22Rv1 (cell line): ENCODE measurements at regions not wholly inside any gene's neighbourhood (a gene's known extent, or its start where the extent isn't known, plus 50 kb on each side); places are given as distances from the start of the nearest gene placed in this dataset.

Source experiments
- CTCF ChIP-seq: fragments of 450-650 bp; IDR thresholded peaks from 2 replicates; pipeline ENCODE4 v1.5.1; 2017; ENCODE audit warnings: mild to moderate bottlenecking
- ZFX ChIP-seq: fragments of 450-650 bp; IDR thresholded peaks from 2 replicates; pipeline ENCODE4 v1.6.1; 2017; ENCODE audit warnings: antibody characterized with exemption, borderline replicate concordance

GRCh38 chr2:215847056-215847455 is 166.3 kb downstream of the MREG start:
- TF ChIP-seq CTCF (no peak), ZFX (no peak)
